ENCODE measurements at regions not wholly inside any gene's neighbourhood (a gene's known extent, or its start where the extent isn't known, plus 50 kb on each side); places are given as distances from the start of the nearest gene placed in this dataset.

DNA sequence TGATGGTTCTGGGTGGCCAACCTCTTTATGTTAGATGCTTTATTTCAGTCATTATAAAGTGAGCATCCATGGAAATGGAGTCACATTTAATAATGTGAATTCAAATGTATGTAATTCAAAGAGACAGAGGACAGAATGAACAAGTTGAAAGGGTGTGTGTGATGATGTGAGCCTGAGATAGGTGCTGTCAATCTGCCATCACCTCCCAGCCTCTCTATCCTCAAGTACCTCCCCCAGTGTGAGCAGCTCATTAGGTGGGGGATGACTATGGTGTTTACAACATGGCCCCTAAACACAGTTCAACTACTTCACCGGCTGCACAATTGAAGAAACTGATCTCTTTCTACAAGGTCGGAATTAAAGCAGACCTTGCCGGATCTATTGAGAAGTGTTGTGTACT, 74.7 kb upstream of the IGFBP5 start:
- no peak overlapping the region for H3K14ac ChIP-seq (ENCODE audit: insufficient read length)
- FAIRE-seq (no peak), DNase-seq (ENCODE audit: low read depth in 1 of 2, low spot score in 2 of 2) (peak in 1 of 2 experiments; percentile 11)
- H3K4me1 ChIP-seq (replicated peaks in 1 of 4; ENCODE audit: control insufficient read depth in 3 of 4, insufficient read depth in 4 of 4, low read length in 3 of 4): peaks cover 2 to 14% (median 6%) of the 10 kb centered on the region in 4 experiments; a peak in 5 of 7 replicates
- no peaks in the 10 kb centered on the region for H3K79me2 ChIP-seq (ENCODE audit: control insufficient read depth in 1 of 2, insufficient read depth in 2 of 2, low read length in 2 of 2)
- ChIA-PET POLR2A (ENCODE audit: partially characterized antibody) (interaction anchor here (1.2 kb wide), 1 partner anchor 77 kb away, joined by 4 read pairs; no protein-coding TSS in a partner anchor), CTCF (ENCODE audit: partially characterized antibody) (interaction anchor here (1.0 to 3.9 kb wide), 9 partner anchors 8 to 83 kb away, joined by 3 to 23 read pairs (median 3); partner anchors contain the start of gene IGFBP5)
- no peak overlapping the region for H3K18ac ChIP-seq (ENCODE audit: extremely low read depth, low read length)
- no peak overlapping the region for H2BK5ac ChIP-seq (ENCODE audit: low read depth, low read length)
- H2BK15ac ChIP-seq (ENCODE audit: low read length): no peak overlapping the region
- no peak overlapping the region for H3K4me2 ChIP-seq (ENCODE audit: insufficient read depth in 1 of 2, low read depth in 2 of 2, low read length in 2 of 2)
- no peak overlapping the region for H3K27ac ChIP-seq (ENCODE audit: low read depth, low read length)
- no peak overlapping the region for H4K8ac ChIP-seq (ENCODE audit: extremely low read depth, insufficient read depth, low read length)
- no peak overlapping the region for H3K4me3 ChIP-seq (ENCODE audit: extremely low read depth in 1 of 4, insufficient read depth in 2 of 4, low read depth in 3 of 4, low read length in 4 of 4)
- H4K5ac ChIP-seq (ENCODE audit: insufficient read length, low read depth, low read length): no peak overlapping the region
- H3K79me1 ChIP-seq (ENCODE audit: low read depth, low read length): no peaks in the 10 kb centered on the region
- H4K91ac ChIP-seq (replicated peaks; ENCODE audit: insufficient read length, low read length): no peak overlapping the region
- no peak for TF ChIP-seq CTBP2 (IDR thresholded peaks at IDR 0.05; ENCODE audit: borderline replicate concordance, insufficient read depth, insufficient read length, low read length)
- TF ChIP-seq SP1 (IDR thresholded peaks at IDR 0.05; ENCODE audit: low read depth, low read length): no peak
- no peak for TF ChIP-seq BCL11A (IDR thresholded peaks at IDR 0.05; ENCODE audit: low read depth in 2 of 2, low read length in 2 of 2)
- TF ChIP-seq GTF2F1 (IDR thresholded peaks at IDR 0.05; ENCODE audit: borderline replicate concordance, low read depth, low read length): no peak
- no peak for TF ChIP-seq CEBPB (IDR thresholded peaks at IDR 0.05; ENCODE audit: low read depth, low read length)
- no peak for TF ChIP-seq GABPA (IDR thresholded peaks at IDR 0.05; ENCODE audit: borderline replicate concordance, insufficient read depth, low read length)
- no peak for TF ChIP-seq CREB1 (IDR thresholded peaks at IDR 0.05)
- TF ChIP-seq EZH2 (IDR thresholded peaks at IDR 0.05; ENCODE audit: low read depth, low read length, severe bottlenecking): no peak
- WGBS, 2 experiments (ENCODE audit: extremely low coverage in 1 of 2, insufficient coverage in 1 of 2, insufficient read length in 1 of 2, insufficient replicate concordance in 2 of 2, low coverage in 1 of 2, low lambda C conversion rate in 2 of 2, missing lambda C conversion rate in 1 of 2): 58% methylated on average over 3 of the region's 3 CpGs; no CpG with 5 or more reads in 1 of the 2 experiments
- no peak overlapping the region for H2AK5ac ChIP-seq (ENCODE audit: low read depth, low read length)
- no peaks in the 10 kb centered on the region for H3K27me3 ChIP-seq (replicated peaks in 1 of 4; ENCODE audit: control insufficient read depth in 3 of 4, extremely low read depth in 1 of 4, insufficient read depth in 3 of 4, low read length in 3 of 4)
- no peaks in the 10 kb centered on the region for H3K23me2 ChIP-seq (ENCODE audit: low read depth, low read length)
- no peak overlapping the region for H2BK12ac ChIP-seq (ENCODE audit: low read depth, low read length)
- no peaks in the 10 kb centered on the region for H3K36me3 ChIP-seq (ENCODE audit: control insufficient read depth in 2 of 4, insufficient read depth in 4 of 4, low read length in 3 of 4)
- H3K9ac ChIP-seq (replicated peaks in 1 of 4; ENCODE audit: extremely low read depth in 1 of 4, low read depth in 3 of 4, low read length in 3 of 4): no peak overlapping the region
- no peak overlapping the region for H3K56ac ChIP-seq (replicated peaks; ENCODE audit: insufficient read length, low read depth, low read length)
- H2AFZ ChIP-seq (ENCODE audit: low read length): no peak overlapping the region
- H3K23ac ChIP-seq (ENCODE audit: insufficient read length): no peak overlapping the region
- H2BK20ac ChIP-seq (ENCODE audit: low read length): no peak overlapping the region
- H4K20me1 ChIP-seq (replicated peaks in 1 of 2; ENCODE audit: control insufficient read depth in 1 of 2, insufficient read depth in 2 of 2, low read length in 2 of 2): no peaks in the 10 kb centered on the region
- no peak overlapping the region for H2BK120ac ChIP-seq (replicated peaks; ENCODE audit: low read depth, low read length)
- H3K4ac ChIP-seq (replicated peaks; ENCODE audit: insufficient read length, low read depth, low read length): no peak overlapping the region
- H3K9me3 ChIP-seq (ENCODE audit: insufficient read depth in 2 of 2, low read depth in 1 of 2, low read length in 1 of 2): no peaks in the 10 kb centered on the region

Data from H1 (cell line).